ENCODE measurements at regions not wholly inside any gene's neighbourhood (a gene's known extent, or its start where the extent isn't known, plus 50 kb on each side); places are given as distances from the start of the nearest gene placed in this dataset.

DNA sequence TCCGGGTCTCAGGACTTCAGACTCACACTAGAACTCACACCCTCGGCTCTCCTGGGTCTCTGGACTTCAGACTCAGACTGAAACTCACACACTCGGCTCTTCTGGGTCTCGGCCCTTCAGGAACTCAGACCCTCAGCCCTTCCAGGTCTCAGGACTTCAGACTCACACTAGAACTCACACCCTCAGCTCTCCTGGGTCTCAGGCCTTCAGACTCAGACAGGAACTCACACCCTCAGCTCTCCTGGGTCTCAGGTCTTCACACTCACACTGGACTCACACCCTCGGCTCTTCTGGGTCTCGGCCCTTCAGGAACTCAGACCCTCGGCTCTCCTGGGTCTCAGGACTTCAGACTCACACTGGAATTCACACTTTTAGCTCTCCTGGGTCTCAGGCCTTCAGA lies 137.3 kb downstream of the CRLF2 start:
- H3K4me1 ChIP-seq (ENCODE audit: insufficient read depth, low read length): no peaks in the 10 kb centered on the region
- DNase-seq (no peak), ATAC-seq (ENCODE audit: poor library complexity) (no peak)
- no peaks in the 10 kb centered on the region for H3K36me3 Mint-ChIP-seq (ENCODE audit: low read depth)
- no peak overlapping the region for H3K4me3 Mint-ChIP-seq
- H3K27me3 Mint-ChIP-seq: peaks cover 10% of the 10 kb centered on the region
- H3K27ac ChIP-seq (ENCODE audit: low read depth in 1 of 2, low read length in 2 of 2): no peak overlapping the region
- peaks cover 8% of the 10 kb centered on the region for H3K4me1 Mint-ChIP-seq (ENCODE audit: low read depth)
- no peak overlapping the region for H3K27ac Mint-ChIP-seq
- H3K9me3 ChIP-seq (ENCODE audit: control insufficient read depth in 1 of 2, insufficient read depth in 1 of 2, low read length in 2 of 2): peaks cover 0 to 35% of the 10 kb centered on the region in 2 experiments
- ChIA-PET POLR2A (no interaction called here), CTCF (no interaction called here)
- intact Hi-C loops (cut with DNase I, micrococcal nuclease): no loop called here
- no peaks in the 10 kb centered on the region for H3K27me3 ChIP-seq (ENCODE audit: control insufficient read depth in 1 of 2, insufficient read depth in 2 of 2, low read length in 2 of 2)
- TF ChIP-seq, protein P1, sequence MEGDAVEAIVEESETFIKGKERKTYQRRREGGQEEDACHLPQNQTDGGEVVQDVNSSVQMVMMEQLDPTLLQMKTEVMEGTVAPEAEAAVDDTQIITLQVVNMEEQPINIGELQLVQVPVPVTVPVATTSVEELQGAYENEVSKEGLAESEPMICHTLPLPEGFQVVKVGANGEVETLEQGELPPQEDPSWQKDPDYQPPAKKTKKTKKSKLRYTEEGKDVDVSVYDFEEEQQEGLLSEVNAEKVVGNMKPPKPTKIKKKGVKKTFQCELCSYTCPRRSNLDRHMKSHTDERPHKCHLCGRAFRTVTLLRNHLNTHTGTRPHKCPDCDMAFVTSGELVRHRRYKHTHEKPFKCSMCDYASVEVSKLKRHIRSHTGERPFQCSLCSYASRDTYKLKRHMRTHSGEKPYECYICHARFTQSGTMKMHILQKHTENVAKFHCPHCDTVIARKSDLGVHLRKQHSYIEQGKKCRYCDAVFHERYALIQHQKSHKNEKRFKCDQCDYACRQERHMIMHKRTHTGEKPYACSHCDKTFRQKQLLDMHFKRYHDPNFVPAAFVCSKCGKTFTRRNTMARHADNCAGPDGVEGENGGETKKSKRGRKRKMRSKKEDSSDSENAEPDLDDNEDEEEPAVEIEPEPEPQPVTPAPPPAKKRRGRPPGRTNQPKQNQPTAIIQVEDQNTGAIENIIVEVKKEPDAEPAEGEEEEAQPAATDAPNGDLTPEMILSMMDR (IDR thresholded peaks at IDR 0.05): no peak
- no peaks in the 10 kb centered on the region for H3K9me3 Mint-ChIP-seq
- H3K4me3 ChIP-seq (ENCODE audit: low read length): no peak overlapping the region
- no peaks in the 10 kb centered on the region for H3K36me3 ChIP-seq (ENCODE audit: insufficient read depth, low read length)

DNA sequence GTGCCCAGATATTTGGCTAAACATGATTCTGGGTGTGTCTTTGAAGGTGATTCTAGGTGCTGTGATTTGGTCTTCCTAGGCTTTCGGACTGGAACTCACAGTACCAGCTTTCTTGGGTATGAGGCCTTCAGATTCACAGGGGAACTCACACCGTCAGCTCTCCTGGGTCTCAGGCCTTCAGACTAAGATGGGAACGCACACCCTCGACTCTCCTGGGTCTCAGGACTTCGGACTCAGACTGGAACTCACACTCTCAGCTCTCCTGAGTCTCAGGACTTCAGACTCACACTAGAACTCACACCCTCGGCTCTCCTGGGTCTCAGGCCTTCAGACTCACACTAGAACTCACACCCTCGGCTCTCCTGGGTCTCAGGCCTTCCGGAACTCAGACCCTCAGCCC lies 137.7 kb downstream of the CRLF2 start:
- H3K9me3 ChIP-seq (ENCODE audit: control insufficient read depth in 1 of 2, insufficient read depth in 1 of 2, low read length in 2 of 2): peaks cover 0 to 35% of the 10 kb centered on the region in 2 experiments
- ATAC-seq (ENCODE audit: poor library complexity) (no peak), DNase-seq (no peak)
- no peak overlapping the region for H3K27ac ChIP-seq (ENCODE audit: low read depth in 1 of 2, low read length in 2 of 2)
- TF ChIP-seq, protein P1 (IDR thresholded peaks at IDR 0.05): no peak
- no peaks in the 10 kb centered on the region for H3K4me1 ChIP-seq (ENCODE audit: insufficient read depth, low read length)
- CTCF ChIA-PET: no interaction called here
- intact Hi-C loops (cut with DNase I, micrococcal nuclease): no loop called here
- Mint-ChIP-seq H3K4me1 (ENCODE audit: low read depth) (peaks cover 8% of the 10 kb centered on the region), H3K27ac (no peak overlapping the region), H3K9me3 (no peaks in the 10 kb centered on the region), H3K27me3 (peaks cover 10% of the 10 kb centered on the region), H3K4me3 (no peak overlapping the region), H3K36me3 (ENCODE audit: low read depth) (no peaks in the 10 kb centered on the region)
- no peaks in the 10 kb centered on the region for H3K36me3 ChIP-seq (ENCODE audit: insufficient read depth, low read length)
- POLR2A ChIA-PET: no interaction called here
- H3K27me3 ChIP-seq (ENCODE audit: control insufficient read depth in 1 of 2, insufficient read depth in 2 of 2, low read length in 2 of 2): no peaks in the 10 kb centered on the region
- no peak overlapping the region for H3K4me3 ChIP-seq (ENCODE audit: low read length)

DNA sequence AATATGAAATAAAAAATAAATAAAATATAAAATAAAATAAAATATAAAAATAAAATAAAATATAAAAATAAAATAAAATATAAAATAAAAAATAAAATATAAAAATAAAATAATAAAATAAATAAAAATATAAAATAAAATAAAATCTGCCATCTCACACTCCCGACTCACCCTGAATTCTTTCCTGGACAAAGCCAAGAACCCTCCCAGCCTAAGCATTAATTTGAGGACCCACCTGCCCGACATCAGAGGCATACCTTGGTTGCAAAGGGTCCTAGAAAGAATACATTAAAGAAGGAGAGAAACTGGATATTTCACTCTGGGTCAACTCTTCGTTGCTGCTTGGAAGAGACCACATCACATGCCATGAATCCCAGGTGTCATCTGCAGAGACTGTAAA lies 138.3 kb downstream of the CRLF2 start:
- peaks cover 0 to 35% of the 10 kb centered on the region in 2 experiments for H3K9me3 ChIP-seq (ENCODE audit: control insufficient read depth in 1 of 2, insufficient read depth in 1 of 2, low read length in 2 of 2)
- DNase-seq (no peak), ATAC-seq (ENCODE audit: poor library complexity) (no peak)
- CTCF ChIA-PET: no interaction called here
- Mint-ChIP-seq H3K4me1 (ENCODE audit: low read depth) (peaks cover 8% of the 10 kb centered on the region), H3K36me3 (ENCODE audit: low read depth) (no peaks in the 10 kb centered on the region), H3K27me3 (peaks cover 10% of the 10 kb centered on the region), H3K4me3 (no peak overlapping the region), H3K9me3 (no peaks in the 10 kb centered on the region), H3K27ac (no peak overlapping the region)
- intact Hi-C loops (cut with DNase I, micrococcal nuclease): no loop called here
- H3K36me3 ChIP-seq (ENCODE audit: insufficient read depth, low read length): no peaks in the 10 kb centered on the region
- TF ChIP-seq, protein P1 (IDR thresholded peaks at IDR 0.05): no peak
- no peak overlapping the region for H3K27ac ChIP-seq (ENCODE audit: low read depth in 1 of 2, low read length in 2 of 2)
- H3K4me3 ChIP-seq (ENCODE audit: low read length): no peak overlapping the region
- H3K4me1 ChIP-seq (ENCODE audit: insufficient read depth, low read length): no peaks in the 10 kb centered on the region
- POLR2A ChIA-PET: no interaction called here
- H3K27me3 ChIP-seq (ENCODE audit: control insufficient read depth in 1 of 2, insufficient read depth in 2 of 2, low read length in 2 of 2): no peaks in the 10 kb centered on the region

Measured in CD4-positive, alpha-beta T cell (primary cell).